ENCODE measurements at regions not wholly inside any gene's neighbourhood (a gene's known extent, or its start where the extent isn't known, plus 50 kb on each side); places are given as distances from the start of the nearest gene placed in this dataset.
"Not testable (repeated sequence)": the region's sequence is repeated elsewhere in the genome, so short reads cannot be mapped to it uniquely, and the experiment has no call there.

DNA sequence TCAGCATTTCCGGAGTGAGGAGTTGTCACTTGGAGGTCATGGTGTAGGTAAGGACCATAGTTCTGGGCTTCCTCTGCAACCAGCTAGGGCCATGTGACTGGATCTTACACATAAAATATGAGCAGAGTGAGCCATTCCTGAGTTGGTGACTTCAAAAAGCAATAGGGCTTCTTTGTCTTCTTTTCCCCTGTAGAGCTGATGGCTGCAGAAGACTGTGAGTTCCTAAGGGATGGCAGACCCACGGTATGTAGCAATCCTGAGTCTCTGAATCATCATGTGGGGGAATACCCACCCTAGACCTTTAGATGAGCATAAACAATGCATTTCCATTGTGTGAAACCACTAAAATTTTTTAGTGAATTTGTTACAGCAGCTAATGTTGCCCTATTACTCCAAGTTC lies 151.1 kb upstream of the TBX3 start:
- intact Hi-C loops (cut with micrococcal nuclease; ENCODE audit: unreplicated experiment): no loop called here
- no peaks in the 10 kb centered on the region for H3K4me1 Mint-ChIP-seq (ENCODE audit: low read depth, unreplicated experiment)
- no peaks in the 10 kb centered on the region for H3K27me3 Mint-ChIP-seq (ENCODE audit: unreplicated experiment)
- no TSS peak for BruUV-seq (replicated peaks)
- peaks cover 2% of the 10 kb centered on the region for H3K9me3 Mint-ChIP-seq (ENCODE audit: low read depth, unreplicated experiment)
- H3K4me3 Mint-ChIP-seq (ENCODE audit: low read depth, unreplicated experiment): no peak overlapping the region
- no peaks in the 10 kb centered on the region for H3K36me3 Mint-ChIP-seq (ENCODE audit: insufficient read depth, unreplicated experiment)
- no peak overlapping the region for H3K27ac Mint-ChIP-seq (ENCODE audit: unreplicated experiment)
- TF ChIP-seq, protein P1, sequence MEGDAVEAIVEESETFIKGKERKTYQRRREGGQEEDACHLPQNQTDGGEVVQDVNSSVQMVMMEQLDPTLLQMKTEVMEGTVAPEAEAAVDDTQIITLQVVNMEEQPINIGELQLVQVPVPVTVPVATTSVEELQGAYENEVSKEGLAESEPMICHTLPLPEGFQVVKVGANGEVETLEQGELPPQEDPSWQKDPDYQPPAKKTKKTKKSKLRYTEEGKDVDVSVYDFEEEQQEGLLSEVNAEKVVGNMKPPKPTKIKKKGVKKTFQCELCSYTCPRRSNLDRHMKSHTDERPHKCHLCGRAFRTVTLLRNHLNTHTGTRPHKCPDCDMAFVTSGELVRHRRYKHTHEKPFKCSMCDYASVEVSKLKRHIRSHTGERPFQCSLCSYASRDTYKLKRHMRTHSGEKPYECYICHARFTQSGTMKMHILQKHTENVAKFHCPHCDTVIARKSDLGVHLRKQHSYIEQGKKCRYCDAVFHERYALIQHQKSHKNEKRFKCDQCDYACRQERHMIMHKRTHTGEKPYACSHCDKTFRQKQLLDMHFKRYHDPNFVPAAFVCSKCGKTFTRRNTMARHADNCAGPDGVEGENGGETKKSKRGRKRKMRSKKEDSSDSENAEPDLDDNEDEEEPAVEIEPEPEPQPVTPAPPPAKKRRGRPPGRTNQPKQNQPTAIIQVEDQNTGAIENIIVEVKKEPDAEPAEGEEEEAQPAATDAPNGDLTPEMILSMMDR (IDR thresholded peaks at IDR 0.05; ENCODE audit: unreplicated experiment): no peak
- DNase-seq: no peak
- CTCF ChIA-PET: no interaction called here

DNA sequence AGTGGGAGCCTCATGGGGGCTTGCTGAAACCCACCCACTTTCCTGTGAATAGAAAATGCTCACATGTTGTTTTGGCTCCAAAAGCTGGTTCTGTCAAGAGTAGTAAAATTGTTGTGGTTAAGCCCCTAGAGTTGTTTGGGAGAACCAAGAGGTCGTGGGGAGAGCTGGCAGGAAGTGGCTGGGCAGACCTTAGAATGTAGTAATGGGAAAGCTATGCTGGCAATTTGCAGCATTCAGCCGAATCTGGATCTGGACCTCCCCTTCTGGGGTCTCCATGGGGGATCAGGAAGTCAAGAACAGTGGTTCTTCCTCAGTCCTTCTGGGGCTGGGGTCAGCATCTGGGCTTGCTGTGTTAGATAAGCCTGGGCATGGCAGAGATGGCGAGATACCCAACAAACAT lies 150.6 kb upstream of the TBX3 start:
- intact Hi-C loops (cut with micrococcal nuclease; ENCODE audit: unreplicated experiment): no loop called here
- no peaks in the 10 kb centered on the region for H3K27me3 Mint-ChIP-seq (ENCODE audit: unreplicated experiment)
- TF ChIP-seq, protein P1 (IDR thresholded peaks at IDR 0.05; ENCODE audit: unreplicated experiment): no peak
- no TSS peak for BruUV-seq (replicated peaks)
- no peak for DNase-seq
- no peak overlapping the region for H3K27ac Mint-ChIP-seq (ENCODE audit: unreplicated experiment)
- no peak overlapping the region for H3K4me3 Mint-ChIP-seq (ENCODE audit: low read depth, unreplicated experiment)
- CTCF ChIA-PET: no interaction called here
- no peaks in the 10 kb centered on the region for H3K36me3 Mint-ChIP-seq (ENCODE audit: insufficient read depth, unreplicated experiment)
- H3K9me3 Mint-ChIP-seq (ENCODE audit: low read depth, unreplicated experiment): peaks cover 2% of the 10 kb centered on the region
- H3K4me1 Mint-ChIP-seq (ENCODE audit: low read depth, unreplicated experiment): no peaks in the 10 kb centered on the region

GRCh38 chr12:114829833-114830232 lies 145.9 kb upstream of the TBX3 start:
- CTCF ChIA-PET: no interaction called here
- no peaks in the 10 kb centered on the region for H3K36me3 Mint-ChIP-seq (ENCODE audit: insufficient read depth, unreplicated experiment)
- H3K4me3 Mint-ChIP-seq (ENCODE audit: low read depth, unreplicated experiment): no peak overlapping the region
- no TSS peak for BruUV-seq (replicated peaks)
- DNase-seq: no peak
- intact Hi-C loops (cut with micrococcal nuclease; ENCODE audit: unreplicated experiment): no loop called here
- TF ChIP-seq, protein P1 (IDR thresholded peaks at IDR 0.05; ENCODE audit: unreplicated experiment): no peak
- peaks cover 5% of the 10 kb centered on the region for H3K9me3 Mint-ChIP-seq (ENCODE audit: low read depth, unreplicated experiment)
- no peaks in the 10 kb centered on the region for H3K4me1 Mint-ChIP-seq (ENCODE audit: low read depth, unreplicated experiment)
- no peak overlapping the region for H3K27ac Mint-ChIP-seq (ENCODE audit: unreplicated experiment)
- no peaks in the 10 kb centered on the region for H3K27me3 Mint-ChIP-seq (ENCODE audit: unreplicated experiment)

- H3K27me3 Mint-ChIP-seq (ENCODE audit: unreplicated experiment); BruUV-seq (replicated peaks); intact Hi-C loops (cut with micrococcal nuclease; ENCODE audit: unreplicated experiment); H3K36me3 Mint-ChIP-seq (ENCODE audit: insufficient read depth, unreplicated experiment); DNase-seq; H3K4me1 Mint-ChIP-seq (ENCODE audit: low read depth, unreplicated experiment); CTCF ChIA-PET; H3K9me3 Mint-ChIP-seq (ENCODE audit: low read depth, unreplicated experiment); H3K27ac Mint-ChIP-seq (ENCODE audit: unreplicated experiment); H3K4me3 Mint-ChIP-seq (ENCODE audit: low read depth, unreplicated experiment): not testable (repeated sequence)
Observed at GRCh38 chr12:114829244-114829643, 145.3 kb upstream of the TBX3 start.

DNA sequence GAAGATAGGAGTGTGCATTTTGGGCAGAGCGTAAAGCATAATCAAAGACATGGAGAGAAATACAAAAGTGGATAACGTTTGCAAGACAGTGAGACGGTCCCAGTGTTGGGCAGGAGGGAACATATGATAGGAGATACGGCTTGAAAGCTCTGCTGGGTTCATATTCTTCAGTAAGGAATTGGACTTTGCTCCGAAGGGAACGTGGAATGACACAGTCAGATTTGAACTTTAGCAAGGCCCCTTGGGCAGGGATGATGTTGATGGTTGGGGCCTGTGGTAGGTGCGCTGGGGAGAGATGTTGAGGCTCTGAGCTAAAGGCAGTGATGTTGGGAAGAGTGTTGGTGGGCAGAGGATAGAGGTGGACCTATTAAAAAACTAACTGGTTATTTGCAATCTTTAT lies 143.5 kb upstream of the TBX3 start:
- Mint-ChIP-seq H3K4me3 (ENCODE audit: low read depth, unreplicated experiment) (no peak overlapping the region), H3K27ac (ENCODE audit: unreplicated experiment) (no peak overlapping the region), H3K36me3 (ENCODE audit: insufficient read depth, unreplicated experiment) (no peaks in the 10 kb centered on the region), H3K4me1 (ENCODE audit: low read depth, unreplicated experiment) (no peaks in the 10 kb centered on the region), H3K27me3 (ENCODE audit: unreplicated experiment) (no peaks in the 10 kb centered on the region), H3K9me3 (ENCODE audit: low read depth, unreplicated experiment) (peaks cover 12% of the 10 kb centered on the region)
- TF ChIP-seq, protein P1 (IDR thresholded peaks at IDR 0.05; ENCODE audit: unreplicated experiment): no peak
- DNase-seq: no peak
- no TSS peak for BruUV-seq (replicated peaks)
- CTCF ChIA-PET: no interaction called here
- intact Hi-C loops (cut with micrococcal nuclease; ENCODE audit: unreplicated experiment): no loop called here

Data from Calu3 (cell line).